Large intestine (tissue), 3 donors: ENCODE measurements at regions not wholly inside any gene's neighbourhood (a gene's known extent, or its start where the extent isn't known, plus 50 kb on each side); places are given as distances from the start of the nearest gene placed in this dataset.
"Not testable (repeated sequence)": the region's sequence is repeated elsewhere in the genome, so short reads cannot be mapped to it uniquely, and the experiment has no call there.

Experiments
- DNase-seq, 2 donors: peaks; one replicate each; pipeline versions ENCODE4 v3.0.0 to v3.0.0-alpha.2; 2013
- H3K27ac ChIP-seq: one replicate; pipeline ENCODE4 v1.5.1; 2013; ENCODE audit warnings: low read length
- H3K27me3 ChIP-seq: 2 replicates; pipeline ENCODE4 v1.6.1; 2013; ENCODE audit warnings: low read length; ENCODE audit not compliant: control insufficient read depth, insufficient read depth
- H3K36me3 ChIP-seq: 2 replicates; pipeline ENCODE4 v1.6.1; 2013; ENCODE audit warnings: low read length; ENCODE audit not compliant: control insufficient read depth, insufficient read depth
- H3K4me1 ChIP-seq: one replicate; pipeline ENCODE4 v1.6.1; 2013; ENCODE audit warnings: low read length; ENCODE audit not compliant: control insufficient read depth, insufficient read depth
- H3K4me3 ChIP-seq: one replicate; pipeline ENCODE4 v1.5.1; 2013; ENCODE audit warnings: low read length
- H3K9me3 ChIP-seq: one replicate; pipeline ENCODE4 v1.6.1; 2013; ENCODE audit warnings: mild to moderate bottlenecking, low read depth, low read length, moderate library complexity; ENCODE audit not compliant: control insufficient read depth
- WGBS: methylation state at CpG from one replicate; pipeline ENCODE4 v1.1.5; 2013; ENCODE audit warnings: low lambda C conversion rate; ENCODE audit not compliant: insufficient coverage; 5-methylcytosine and 5-hydroxymethylcytosine counted together

DNA sequence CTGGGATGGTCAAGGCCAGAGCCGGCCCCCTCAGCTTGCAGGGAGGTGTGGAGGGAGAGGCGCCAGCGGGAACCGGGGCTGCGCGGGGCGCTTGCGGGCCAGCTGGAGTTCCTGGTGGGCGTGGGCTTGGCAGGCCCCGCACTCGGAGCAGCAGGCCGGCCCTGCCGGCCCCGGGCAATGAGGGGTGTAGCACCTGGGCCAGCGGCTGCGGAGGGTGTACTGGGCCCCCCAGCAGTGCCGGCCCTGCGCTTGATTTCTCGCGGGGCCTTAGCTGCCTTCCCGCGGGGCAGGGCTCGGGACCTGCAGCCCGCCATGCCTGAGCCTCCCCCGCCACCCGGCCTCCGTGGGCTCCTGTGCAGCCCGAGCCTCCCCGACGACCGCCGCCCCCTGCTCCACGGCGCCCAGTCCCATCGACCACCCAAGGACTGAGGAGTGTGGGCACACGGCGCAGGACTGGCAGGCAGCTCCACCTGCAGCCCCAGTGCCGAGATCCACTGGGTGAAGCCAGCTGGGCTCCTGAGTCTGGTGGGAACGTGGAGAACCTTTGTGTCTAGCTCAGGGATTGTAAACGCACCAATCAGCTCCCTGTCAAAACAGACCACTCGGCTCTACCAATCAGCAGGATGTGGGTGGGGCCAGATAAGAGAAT lies 489.3 kb upstream of the COBL start:
- not testable (repeated sequence) for H3K4me3 ChIP-seq, H3K9me3 ChIP-seq, DNase-seq, H3K4me1 ChIP-seq, H3K36me3 ChIP-seq, H3K27me3 ChIP-seq, H3K27ac ChIP-seq
- WGBS: no CpG with 5 or more reads among the region's 41 CpGs

DNA sequence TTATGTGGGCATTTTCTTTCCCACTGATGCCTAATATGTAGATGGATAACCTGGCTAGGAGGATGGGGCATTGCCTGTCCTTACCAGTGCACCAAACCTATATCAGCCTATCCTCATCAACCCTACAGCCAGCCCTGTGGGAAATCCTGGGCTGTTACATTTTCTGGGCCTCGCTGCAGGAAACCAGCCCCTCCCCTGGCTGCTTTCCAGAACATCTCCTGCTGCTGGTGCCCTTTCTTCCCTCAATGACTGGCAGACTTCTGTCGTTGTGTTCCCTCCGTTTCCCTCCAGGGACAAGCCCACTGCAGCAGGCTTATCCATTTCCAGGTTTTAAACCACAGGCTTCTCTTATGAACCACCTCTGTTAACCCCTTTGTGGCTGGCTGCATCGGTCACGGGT lies 486.1 kb upstream of the COBL start:
- WGBS: no CpG with 5 or more reads among the region's 5 CpGs
- H3K9me3 ChIP-seq: no peaks in the 10 kb centered on the region
- no peaks in the 10 kb centered on the region for H3K27me3 ChIP-seq
- H3K36me3 ChIP-seq: no peaks in the 10 kb centered on the region
- no peaks in the 10 kb centered on the region for H3K4me1 ChIP-seq
- no peak overlapping the region for H3K4me3 ChIP-seq
- H3K27ac ChIP-seq: no peak overlapping the region
- no peak for DNase-seq

DNA sequence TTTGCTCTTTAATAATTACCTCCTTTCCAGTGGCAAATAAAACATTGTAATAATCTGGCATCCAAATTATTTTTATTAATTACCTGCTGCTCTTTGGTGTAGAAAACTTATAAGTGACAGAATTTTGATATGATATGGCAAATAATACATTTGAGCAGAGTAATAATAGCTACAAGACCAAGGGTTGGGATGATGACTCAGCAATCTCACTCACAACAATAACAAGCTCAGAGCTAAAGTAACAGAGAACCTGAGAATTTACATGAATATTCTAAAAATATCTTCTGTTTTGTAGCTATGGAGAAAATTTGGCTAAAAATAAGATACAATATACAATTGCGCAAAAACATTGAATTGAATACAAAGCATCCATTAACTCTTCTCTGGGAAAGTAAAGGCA lies 480.8 kb upstream of the COBL start:
- Histone ChIP-seq H3K36me3 (no peaks in the 10 kb centered on the region), H3K27ac (no peak overlapping the region), H3K9me3 (no peaks in the 10 kb centered on the region), H3K27me3 (no peaks in the 10 kb centered on the region), H3K4me1 (no peaks in the 10 kb centered on the region), H3K4me3 (no peak overlapping the region)
- no CpG with 5 or more reads among the region's 1 CpG for WGBS
- DNase-seq: no peak

DNA sequence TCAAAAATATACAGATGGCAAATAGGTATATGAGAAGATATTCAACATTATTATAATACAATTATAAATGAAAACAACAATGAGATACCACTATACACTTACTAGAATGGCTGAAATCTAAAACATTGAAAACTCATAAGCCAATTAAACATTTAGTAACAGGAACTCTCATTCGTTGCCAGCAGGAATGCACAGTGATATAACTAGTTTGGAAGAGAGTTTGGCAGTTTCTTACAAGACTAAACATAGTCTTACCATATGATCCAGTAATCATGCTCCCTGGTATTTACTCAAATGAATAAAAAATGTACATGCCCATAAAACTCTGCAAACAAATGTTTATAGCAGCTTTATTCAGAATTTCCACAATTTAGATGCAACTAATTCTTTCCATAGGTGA lies 476.2 kb upstream of the COBL start:
- H3K27ac ChIP-seq: no peak overlapping the region
- WGBS: no CpG with 5 or more reads among the region's 1 CpG
- H3K36me3 ChIP-seq: no peaks in the 10 kb centered on the region
- H3K4me3 ChIP-seq: no peak overlapping the region
- H3K9me3 ChIP-seq: no peaks in the 10 kb centered on the region
- DNase-seq: no peak
- no peaks in the 10 kb centered on the region for H3K4me1 ChIP-seq
- no peaks in the 10 kb centered on the region for H3K27me3 ChIP-seq

DNA sequence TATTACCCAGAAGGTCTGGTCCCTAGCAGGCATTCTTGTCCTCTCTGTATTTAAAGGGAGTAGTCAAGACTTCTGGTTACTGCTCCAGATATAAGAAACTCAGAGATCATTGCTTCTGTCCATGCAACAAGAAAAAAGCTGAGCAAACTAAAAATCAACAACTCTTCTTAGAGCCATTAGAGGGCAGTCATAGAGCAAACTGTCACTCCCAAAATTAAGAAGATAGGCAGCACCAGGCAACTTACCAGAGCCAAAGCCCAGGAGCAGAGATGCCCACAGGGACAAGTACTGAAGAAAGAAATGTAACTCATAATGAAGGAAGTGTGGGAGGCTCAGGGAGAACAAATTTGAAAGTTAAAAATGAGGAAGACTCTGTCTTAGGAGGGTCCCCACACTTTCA lies 472.9 kb upstream of the COBL start:
- H3K4me3 ChIP-seq: no peak overlapping the region
- no peak overlapping the region for H3K27ac ChIP-seq
- no peaks in the 10 kb centered on the region for H3K27me3 ChIP-seq
- H3K36me3 ChIP-seq: no peaks in the 10 kb centered on the region
- no peak for DNase-seq
- H3K9me3 ChIP-seq: no peaks in the 10 kb centered on the region
- no peaks in the 10 kb centered on the region for H3K4me1 ChIP-seq

DNA sequence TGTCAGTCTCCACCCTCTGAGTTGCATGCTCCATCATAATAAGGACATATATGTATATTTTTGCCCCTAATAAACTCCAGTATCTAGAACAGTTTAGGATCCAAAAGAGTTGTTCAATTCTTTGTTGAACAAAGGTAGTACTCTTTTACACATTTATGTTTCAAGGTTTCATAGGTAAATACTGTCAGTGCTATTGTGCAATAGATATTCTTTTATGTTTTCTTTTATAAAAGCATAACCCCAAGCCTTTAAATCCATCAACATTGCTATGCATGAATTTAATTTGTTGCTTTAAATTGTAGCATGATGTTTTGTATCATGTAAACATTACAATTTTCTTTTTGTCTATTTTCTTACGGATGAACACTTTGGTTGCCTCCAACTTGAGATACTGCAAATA lies 469.7 kb upstream of the COBL start:
- Histone ChIP-seq H3K36me3 (no peaks in the 10 kb centered on the region), H3K27ac (no peak overlapping the region), H3K4me3 (no peak overlapping the region), H3K9me3 (no peaks in the 10 kb centered on the region), H3K27me3 (no peaks in the 10 kb centered on the region), H3K4me1 (no peaks in the 10 kb centered on the region)
- 100% methylated on average over 1 of the region's 1 CpG for WGBS
- DNase-seq: no peak

DNA sequence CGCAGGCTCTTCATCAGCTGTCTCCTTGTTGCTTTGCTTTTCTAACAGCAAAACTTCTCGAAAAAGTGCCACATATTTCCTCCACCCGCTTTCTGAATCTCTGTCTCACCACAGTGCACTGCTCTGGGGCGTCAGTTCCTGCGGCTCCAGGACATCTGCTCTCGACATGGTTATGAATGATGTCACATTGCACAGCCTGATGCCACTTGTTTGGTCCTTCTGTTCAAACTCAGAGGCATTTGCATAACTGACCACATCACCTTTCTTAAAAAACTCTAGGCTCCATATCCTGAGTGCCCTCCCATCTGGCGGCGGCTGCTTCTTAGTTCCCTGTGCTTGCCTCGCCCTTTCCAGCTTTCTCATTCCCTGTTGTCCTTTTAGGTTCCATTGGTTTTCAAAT lies 469.3 kb upstream of the COBL start:
- no peaks in the 10 kb centered on the region for H3K9me3 ChIP-seq
- H3K4me1 ChIP-seq: no peaks in the 10 kb centered on the region
- no peaks in the 10 kb centered on the region for H3K27me3 ChIP-seq
- H3K36me3 ChIP-seq: no peaks in the 10 kb centered on the region
- DNase-seq: no peak
- WGBS: 78% methylated on average over 6 of the region's 9 CpGs
- no peak overlapping the region for H3K27ac ChIP-seq
- no peak overlapping the region for H3K4me3 ChIP-seq

DNA sequence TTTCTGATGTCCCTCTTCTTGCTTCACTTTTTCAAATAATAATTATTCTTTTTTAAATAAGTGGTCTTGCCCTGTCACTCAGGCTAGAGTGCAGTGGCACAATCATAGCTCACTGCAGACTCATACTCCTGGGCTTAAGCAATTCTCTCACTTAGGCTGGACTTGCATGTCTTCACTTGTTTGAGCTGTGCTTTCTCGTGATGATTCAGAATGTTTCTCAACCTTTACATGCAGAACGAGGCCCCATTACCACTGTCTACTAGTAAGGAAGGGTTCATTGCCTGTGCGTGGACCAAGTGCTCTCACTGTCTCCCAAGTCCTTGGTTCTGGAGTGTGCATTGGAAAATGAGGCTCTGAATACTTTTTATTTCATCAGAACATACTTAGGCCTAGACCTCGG lies 468.6 kb upstream of the COBL start:
- no peak overlapping the region for H3K4me3 ChIP-seq
- 90% methylated on average over 2 of the region's 4 CpGs for WGBS
- H3K9me3 ChIP-seq: no peaks in the 10 kb centered on the region
- H3K27me3 ChIP-seq: no peaks in the 10 kb centered on the region
- H3K27ac ChIP-seq: no peak overlapping the region
- H3K4me1 ChIP-seq: no peaks in the 10 kb centered on the region
- H3K36me3 ChIP-seq: no peaks in the 10 kb centered on the region
- no peak for DNase-seq

DNA sequence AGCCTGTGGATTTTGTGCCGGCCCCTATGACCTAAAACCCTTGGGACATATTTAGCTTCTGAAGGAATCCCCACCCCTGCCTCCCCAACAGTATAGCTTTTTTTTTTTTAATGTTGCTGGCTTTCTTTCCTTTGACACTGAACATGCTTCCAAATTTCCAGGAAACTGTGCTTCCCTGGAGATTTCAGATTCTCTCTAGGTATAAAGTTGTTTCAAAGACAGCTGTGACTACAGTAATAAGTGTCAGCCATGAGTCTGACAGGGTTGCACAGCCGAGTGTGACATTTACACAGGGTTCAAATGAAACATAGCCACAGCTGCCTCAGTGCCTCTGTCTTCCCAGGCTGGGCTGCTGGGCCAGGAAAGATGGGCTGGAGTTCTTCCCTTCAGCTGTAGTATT lies 466.6 kb upstream of the COBL start:
- Histone ChIP-seq H3K4me3 (no peak overlapping the region), H3K27me3 (no peaks in the 10 kb centered on the region), H3K9me3 (no peaks in the 10 kb centered on the region), H3K36me3 (no peaks in the 10 kb centered on the region), H3K27ac (no peak overlapping the region), H3K4me1 (no peaks in the 10 kb centered on the region)
- no CpG with 5 or more reads among the region's 2 CpGs for WGBS
- DNase-seq: no peak

DNA sequence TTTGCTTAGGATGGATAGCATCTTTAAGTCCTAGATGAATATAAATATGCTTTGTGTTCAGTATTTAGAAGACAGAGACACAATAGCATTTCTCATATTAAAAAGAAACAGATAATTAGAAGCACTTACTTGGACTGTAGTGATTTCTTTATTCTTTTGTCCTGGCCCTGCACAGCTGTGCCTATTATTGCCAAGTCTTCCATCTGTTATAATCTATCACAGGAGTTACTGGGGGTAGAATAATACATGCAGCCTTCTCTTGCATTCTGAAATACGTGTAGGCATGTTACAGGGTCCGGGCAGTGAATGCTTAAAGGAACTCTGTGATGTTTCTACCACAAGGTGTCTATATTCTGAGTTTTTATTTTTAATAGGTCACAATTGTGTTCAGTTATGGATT lies 461.5 kb upstream of the COBL start:
- H3K9me3 ChIP-seq: no peaks in the 10 kb centered on the region
- DNase-seq: no peak
- H3K4me1 ChIP-seq: no peaks in the 10 kb centered on the region
- H3K4me3 ChIP-seq: no peak overlapping the region
- no peak overlapping the region for H3K27ac ChIP-seq
- no peaks in the 10 kb centered on the region for H3K36me3 ChIP-seq
- no peaks in the 10 kb centered on the region for H3K27me3 ChIP-seq
- WGBS: no CpG with 5 or more reads among the region's 2 CpGs

DNA sequence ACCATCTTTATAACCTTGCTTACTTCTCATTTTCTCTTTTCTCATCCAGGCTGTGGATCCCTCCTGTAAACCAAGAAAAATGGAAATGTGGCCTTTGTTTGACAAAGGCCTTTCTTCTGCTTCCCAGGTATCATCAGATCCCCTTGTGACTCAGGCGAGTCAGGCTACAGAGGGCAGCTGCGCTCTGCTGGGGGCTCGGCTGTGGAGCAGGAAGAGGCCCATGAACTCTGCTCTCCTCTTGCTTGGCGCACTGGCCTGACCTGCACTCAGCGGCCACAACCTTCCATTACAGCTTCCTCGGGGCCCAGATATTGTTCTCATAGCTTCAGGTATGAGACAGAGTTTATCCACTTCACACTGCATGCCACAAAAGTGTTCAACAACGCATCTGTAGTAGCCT lies 457.6 kb upstream of the COBL start:
- peak; percentile 4 to 17 for DNase-seq
- no peaks in the 10 kb centered on the region for H3K9me3 ChIP-seq
- no peaks in the 10 kb centered on the region for H3K27me3 ChIP-seq
- H3K36me3 ChIP-seq: no peaks in the 10 kb centered on the region
- no peak overlapping the region for H3K27ac ChIP-seq
- H3K4me3 ChIP-seq: no peak overlapping the region
- no peaks in the 10 kb centered on the region for H3K4me1 ChIP-seq
- WGBS: no CpG with 5 or more reads among the region's 7 CpGs
